HG03442 (cell line): ENCODE measurements at regions not wholly inside any gene's neighbourhood (a gene's known extent, or its start where the extent isn't known, plus 50 kb on each side); places are given as distances from the start of the nearest gene placed in this dataset.

Source experiments
- ATAC-seq: cut with Tn5 transposase; IDR thresholded peaks from one replicate; pipeline ENCODE4 v1.9.1; 2021; ENCODE audit warnings: mild to moderate bottlenecking, moderate library complexity; ENCODE audit not compliant: unreplicated experiment

- no peak for ATAC-seq
These were observed 343.5 kb upstream of the RGS6 start for GRCh38 chr14:71588576-71589215.

- no peak for ATAC-seq
These were observed 342.6 kb upstream of the RGS6 start for GRCh38 chr14:71589609-71590008.

- no peak for ATAC-seq
These were observed 342.1 kb upstream of the RGS6 start for GRCh38 chr14:71590131-71590530.

GRCh38 chr14:71591231-71591630 lies 341.0 kb upstream of the RGS6 start:
- no peak for ATAC-seq

- no peak for ATAC-seq
These were observed 340.3 kb upstream of the RGS6 start for GRCh38 chr14:71591929-71592328.

- ATAC-seq = no peak
These were observed 339.9 kb upstream of the RGS6 start for GRCh38 chr14:71592361-71592760.

- ATAC-seq = no peak
These were observed 338.3 kb upstream of the RGS6 start for GRCh38 chr14:71593966-71594365.

- ATAC-seq = no peak
These were observed 337.4 kb upstream of the RGS6 start for GRCh38 chr14:71594821-71595220.

- ATAC-seq = no peak
These were observed 336.8 kb upstream of the RGS6 start for GRCh38 chr14:71595441-71595840.

GRCh38 chr14:71597287-71597920 lies 334.8 kb upstream of the RGS6 start:
- ATAC-seq = peak; percentile 12

GRCh38 chr14:71597955-71598660 lies 334.1 kb upstream of the RGS6 start:
- peak; percentile 68 for ATAC-seq

- no peak for ATAC-seq
These were observed 331.9 kb upstream of the RGS6 start for GRCh38 chr14:71600309-71600708.

- ATAC-seq = no peak
These were observed 329.7 kb upstream of the RGS6 start for GRCh38 chr14:71602524-71602923.

- no peak for ATAC-seq
These were observed 328.0 kb upstream of the RGS6 start for GRCh38 chr14:71604231-71604630.

GRCh38 chr14:71606064-71606463 lies 326.2 kb upstream of the RGS6 start:
- ATAC-seq = no peak

- no peak for ATAC-seq
These were observed 325.7 kb upstream of the RGS6 start for GRCh38 chr14:71606575-71606974.

GRCh38 chr14:71607056-71607455 lies 325.2 kb upstream of the RGS6 start:
- no peak for ATAC-seq

- no peak for ATAC-seq
These were observed 322.1 kb upstream of the RGS6 start for GRCh38 chr14:71610149-71610548.

- ATAC-seq = no peak
These were observed 321.4 kb upstream of the RGS6 start for GRCh38 chr14:71610797-71611196.

GRCh38 chr14:71613168-71613567 lies 319.1 kb upstream of the RGS6 start:
- no peak for ATAC-seq

GRCh38 chr14:71616013-71616412 lies 316.2 kb upstream of the RGS6 start:
- no peak for ATAC-seq

- no peak for ATAC-seq
These were observed 314.2 kb upstream of the RGS6 start for GRCh38 chr14:71618047-71618446.
